ENCODE measurements at regions not wholly inside any gene's neighbourhood (a gene's known extent, or its start where the extent isn't known, plus 50 kb on each side); places are given as distances from the start of the nearest gene placed in this dataset.

GRCh38 chr4:81737865-81738559 lies 266.3 kb upstream of the RASGEF1B start:
- Histone ChIP-seq H3K27me3 (no peaks in the 10 kb centered on the region), H3K27ac (replicated peaks in 1 of 4) (no peak overlapping the region), H3K4me1 (peaks cover 0 to 13% (median 3%) of the 10 kb centered on the region in 4 donors), H3K4me3 (no peak overlapping the region), H3K9me3 (no peaks in the 10 kb centered on the region), H3K36me3 (no peaks in the 10 kb centered on the region)
- intact Hi-C loops (cut with DNase I) = no loop called here
- 81% methylated on average over 2 of the region's 2 CpGs for WGBS
- no peak for DNase-seq (ENCODE audit: extremely low spot score)
- TF ChIP-seq POLR2A (IDR thresholded peaks at IDR 0.05; ENCODE audit: low read depth) = no peak
- no peak for TF ChIP-seq EP300 (IDR thresholded peaks at IDR 0.05)
- TF ChIP-seq CTCF (IDR thresholded peaks at IDR 0.05) = no peak
- TF ChIP-seq POLR2AphosphoS5 (IDR thresholded peaks at IDR 0.05) = no peak

- DNase-seq (ENCODE audit: extremely low spot score) = no peak
- Histone ChIP-seq H3K4me3 (no peak overlapping the region), H3K36me3 (no peaks in the 10 kb centered on the region), H3K27me3 (no peaks in the 10 kb centered on the region), H3K27ac (replicated peaks in 1 of 4) (no peak overlapping the region), H3K4me1 (peaks cover 0 to 11% (median 3%) of the 10 kb centered on the region in 4 donors), H3K9me3 (no peaks in the 10 kb centered on the region)
- 90% methylated on average over 2 of the region's 2 CpGs for WGBS
- TF ChIP-seq POLR2AphosphoS5 (IDR thresholded peaks at IDR 0.05) (no peak), EP300 (IDR thresholded peaks at IDR 0.05) (no peak), CTCF (IDR thresholded peaks at IDR 0.05) (no peak), POLR2A (IDR thresholded peaks at IDR 0.05; ENCODE audit: low read depth) (no peak)
- intact Hi-C loops (cut with DNase I) = no loop called here
Measured at GRCh38 chr4:81736324-81736723, 264.6 kb upstream of the RASGEF1B start.

- intact Hi-C loops (cut with DNase I) = no loop called here
- TF ChIP-seq POLR2A (IDR thresholded peaks at IDR 0.05; ENCODE audit: low read depth) = no peak
- no peak for TF ChIP-seq EP300 (IDR thresholded peaks at IDR 0.05)
- TF ChIP-seq CTCF (IDR thresholded peaks at IDR 0.05) = no peak
- no peak for TF ChIP-seq POLR2AphosphoS5 (IDR thresholded peaks at IDR 0.05)
- 81% methylated on average over 1 of the region's 1 CpG for WGBS
- DNase-seq (ENCODE audit: extremely low spot score) = no peak
- Histone ChIP-seq H3K9me3 (peaks cover 0 to 8% (median 0%) of the 10 kb centered on the region in 4 donors), H3K4me3 (no peak overlapping the region), H3K27ac (replicated peaks in 1 of 4) (no peak overlapping the region), H3K4me1 (no peaks in the 10 kb centered on the region), H3K27me3 (no peaks in the 10 kb centered on the region), H3K36me3 (no peaks in the 10 kb centered on the region)
Measured at GRCh38 chr4:81732980-81733379, 261.3 kb upstream of the RASGEF1B start.

GRCh38 chr4:81724925-81725329 lies 253.2 kb upstream of the RASGEF1B start:
- DNase-seq (ENCODE audit: extremely low spot score) = no peak
- no peaks in the 10 kb centered on the region for H3K27me3 ChIP-seq
- no peak overlapping the region for H3K27ac ChIP-seq (replicated peaks in 1 of 4)
- TF ChIP-seq POLR2AphosphoS5 (IDR thresholded peaks at IDR 0.05) (peak; percentile 27 to 30), EP300 (IDR thresholded peaks at IDR 0.05) (no peak), CTCF (IDR thresholded peaks at IDR 0.05) (no peak)
- no peaks in the 10 kb centered on the region for H3K36me3 ChIP-seq
- peaks cover 5 to 24% (median 16%) of the 10 kb centered on the region in 4 donors for H3K4me1 ChIP-seq
- H3K9me3 ChIP-seq = peaks cover 0 to 8% (median 0%) of the 10 kb centered on the region in 4 donors
- H3K4me3 ChIP-seq = no peak overlapping the region
- intact Hi-C loops (cut with DNase I) = no loop called here
- WGBS = 75% methylated on average over 2 of the region's 2 CpGs
